ENCODE measurements at regions not wholly inside any gene's neighbourhood (a gene's known extent, or its start where the extent isn't known, plus 50 kb on each side); places are given as distances from the start of the nearest gene placed in this dataset.
"Not testable (repeated sequence)": the region's sequence is repeated elsewhere in the genome, so short reads cannot be mapped to it uniquely, and the experiment has no call there.

GRCh38 chr3:20388971-20389370 is 203.0 kb upstream of the SGO1 start:
- Histone ChIP-seq H3K27me3 (ENCODE audit: control insufficient read depth, insufficient read depth, low read length) (no peaks in the 10 kb centered on the region), H3K36me3 (ENCODE audit: control insufficient read depth, insufficient read depth, low read length) (no peaks in the 10 kb centered on the region), H3K4me3 (ENCODE audit: low read depth, low read length) (no peak overlapping the region)
- TF ChIP-seq CTCF (IDR thresholded peaks at IDR 0.05; ENCODE audit: insufficient read depth, low read length, poor library complexity, severe bottlenecking) = no peak
- no peak for DNase-seq (ENCODE audit: low read depth)

GRCh38 chr3:20380295-20380694 is 194.3 kb upstream of the SGO1 start:
- DNase-seq (ENCODE audit: low read depth) = no peak
- H3K27me3 ChIP-seq (ENCODE audit: control insufficient read depth, insufficient read depth, low read length) = no peaks in the 10 kb centered on the region
- no peak for TF ChIP-seq CTCF (IDR thresholded peaks at IDR 0.05; ENCODE audit: insufficient read depth, low read length, poor library complexity, severe bottlenecking)
- no peak overlapping the region for H3K4me3 ChIP-seq (ENCODE audit: low read depth, low read length)
- H3K36me3 ChIP-seq (ENCODE audit: control insufficient read depth, insufficient read depth, low read length) = no peaks in the 10 kb centered on the region

- Histone ChIP-seq H3K4me3 (ENCODE audit: low read depth, low read length) (no peak overlapping the region), H3K36me3 (ENCODE audit: control insufficient read depth, insufficient read depth, low read length) (no peaks in the 10 kb centered on the region), H3K27me3 (ENCODE audit: control insufficient read depth, insufficient read depth, low read length) (no peaks in the 10 kb centered on the region)
- no peak for DNase-seq (ENCODE audit: low read depth)
- no peak for TF ChIP-seq CTCF (IDR thresholded peaks at IDR 0.05; ENCODE audit: insufficient read depth, low read length, poor library complexity, severe bottlenecking)
Measured at GRCh38 chr3:20378315-20378714, 192.3 kb upstream of the SGO1 start.

- no peak for TF ChIP-seq CTCF (IDR thresholded peaks at IDR 0.05; ENCODE audit: insufficient read depth, low read length, poor library complexity, severe bottlenecking)
- H3K4me3 ChIP-seq (ENCODE audit: low read depth, low read length) = no peak overlapping the region
- no peak for DNase-seq (ENCODE audit: low read depth)
- H3K36me3 ChIP-seq (ENCODE audit: control insufficient read depth, insufficient read depth, low read length) = no peaks in the 10 kb centered on the region
- H3K27me3 ChIP-seq (ENCODE audit: control insufficient read depth, insufficient read depth, low read length) = no peaks in the 10 kb centered on the region
Measured at GRCh38 chr3:20376665-20377217, 190.7 kb upstream of the SGO1 start.

- Histone ChIP-seq H3K36me3 (ENCODE audit: control insufficient read depth, insufficient read depth, low read length) (no peaks in the 10 kb centered on the region), H3K4me3 (ENCODE audit: low read depth, low read length) (no peak overlapping the region), H3K27me3 (ENCODE audit: control insufficient read depth, insufficient read depth, low read length) (no peaks in the 10 kb centered on the region)
- DNase-seq (ENCODE audit: low read depth) = no peak
- TF ChIP-seq CTCF (IDR thresholded peaks at IDR 0.05; ENCODE audit: insufficient read depth, low read length, poor library complexity, severe bottlenecking) = no peak
Measured at GRCh38 chr3:20375302-20375701, 189.3 kb upstream of the SGO1 start.

- not testable (repeated sequence) for DNase-seq (ENCODE audit: low read depth); H3K36me3 ChIP-seq (ENCODE audit: control insufficient read depth, insufficient read depth, low read length); H3K4me3 ChIP-seq (ENCODE audit: low read depth, low read length); H3K27me3 ChIP-seq (ENCODE audit: control insufficient read depth, insufficient read depth, low read length)
Measured at GRCh38 chr3:20370273-20371063, 184.5 kb upstream of the SGO1 start.
